GM23338 (cell line): ENCODE measurements at regions not wholly inside any gene's neighbourhood (a gene's known extent, or its start where the extent isn't known, plus 50 kb on each side); places are given as distances from the start of the nearest gene placed in this dataset.
A peak's percentile ranks its signal among the peaks of the same experiment; 100 is the strongest.

Experiments
- ATAC-seq: fragments of 200-7000 bp; cut with Tn5 transposase; 3 replicates; pipeline ENCODE4 v1.9.1; 2020
- DNase-seq: peaks from one replicate; pipeline ENCODE4 v3.0.0-alpha.2; 2015; ENCODE audit warnings: low spot score
- H2AFZ ChIP-seq: fragments of 200-600 bp; sonication (generic); 2 replicates; pipeline ENCODE4 v1.8.0; 2016; ENCODE audit warnings: antibody characterized with exemption, mild to moderate bottlenecking, moderate library complexity
- H3F3A ChIP-seq: fragments of 200-600 bp; sonication (generic); replicated peaks from 2 replicates; pipeline ENCODE4 v1.8.0; 2017; ENCODE audit warnings: antibody characterized with exemption, mixed run types, low read depth
- H3K27ac ChIP-seq: fragments of 200-600 bp; sonication (generic); 2 replicates; pipeline ENCODE4 v1.6.1; 2016; ENCODE audit warnings: low read depth
- H3K27me3 ChIP-seq: fragments of 200-600 bp; sonication (generic); 2 replicates; pipeline ENCODE4 v1.8.0; 2016; ENCODE audit warnings: mild to moderate bottlenecking, mixed run types, moderate library complexity; ENCODE audit not compliant: insufficient read depth
- H3K36me3 ChIP-seq: fragments of 200-600 bp; sonication (generic); 2 replicates; pipeline ENCODE4 v1.8.0; 2016; ENCODE audit warnings: mild to moderate bottlenecking; ENCODE audit not compliant: insufficient read depth
- H3K4me1 ChIP-seq: fragments of 200-600 bp; sonication (generic); 2 replicates; pipeline ENCODE4 v1.8.0; 2016; ENCODE audit warnings: mild to moderate bottlenecking, moderate library complexity; ENCODE audit not compliant: insufficient read depth
- H3K4me2 ChIP-seq: fragments of 200-600 bp; sonication (generic); 2 replicates; pipeline ENCODE4 v1.7.1; 2017; ENCODE audit warnings: mixed run types
- H3K4me3 ChIP-seq: fragments of 200-600 bp; sonication (generic); 2 replicates; pipeline ENCODE4 v1.6.1; 2016; ENCODE audit warnings: mixed run types
- H3K79me2 ChIP-seq: fragments of 200-600 bp; sonication (generic); replicated peaks from 2 replicates; pipeline ENCODE4 v1.8.0; 2017; ENCODE audit warnings: mild to moderate bottlenecking; ENCODE audit not compliant: insufficient read depth
- H3K9me2 ChIP-seq: fragments of 200-600 bp; sonication (generic); 2 replicates; pipeline ENCODE4 v1.8.0; 2017; ENCODE audit not compliant: insufficient read depth
- H4K20me1 ChIP-seq: fragments of 200-600 bp; sonication (generic); replicated peaks from 2 replicates; pipeline ENCODE4 v1.8.0; 2017; ENCODE audit warnings: mild to moderate bottlenecking; ENCODE audit not compliant: insufficient read depth
- H3K27ac Mint-ChIP-seq: 2 replicates; pipeline ENCODE4 v1.8.0; 2020; ENCODE audit warnings: inconsistent platforms, mild to moderate bottlenecking, moderate library complexity, mixed read lengths
- H3K27me3 Mint-ChIP-seq: 3 replicates; pipeline ENCODE4 v1.8.0; 2022; ENCODE audit warnings: low read depth, mild to moderate bottlenecking, moderate library complexity, mixed read lengths, inconsistent platforms; ENCODE audit not compliant: insufficient read depth, poor library complexity
- H3K36me3 Mint-ChIP-seq: 3 replicates; pipeline ENCODE4 v1.8.0; 2021; ENCODE audit warnings: low read depth, mild to moderate bottlenecking, inconsistent platforms, moderate library complexity, mixed read lengths
- H3K4me1 Mint-ChIP-seq: 3 replicates; pipeline ENCODE4 v1.8.0; 2020; ENCODE audit warnings: mild to moderate bottlenecking, inconsistent platforms, mixed read lengths
- H3K4me3 Mint-ChIP-seq: 3 replicates; pipeline ENCODE4 v1.8.0; 2021; ENCODE audit warnings: moderate library complexity, mild to moderate bottlenecking, inconsistent platforms, mixed read lengths
- H3K9me3 Mint-ChIP-seq: 3 replicates; pipeline ENCODE4 v1.8.0; 2020; ENCODE audit warnings: moderate library complexity, mild to moderate bottlenecking, inconsistent platforms, mixed read lengths
- EZH2 ChIP-seq: fragments of 200-600 bp; sonication (generic); IDR thresholded peaks from one replicate; pipeline ENCODE4 v1.8.0; 2017; ENCODE audit warnings: antibody characterized with exemption, mild to moderate bottlenecking, low read depth; ENCODE audit not compliant: unreplicated experiment
- ZNF114 ChIP-seq: fragments of 250-450 bp; sonication (Bioruptor Pico); IDR thresholded peaks from 2 replicates; pipeline ENCODE4 v1.5.0; 2020; ENCODE audit warnings: mild to moderate bottlenecking, moderate library complexity
- TF ChIP-seq, protein P1 (sequence below): IDR thresholded peaks from 2 replicates; pipeline ENCODE4 v1.6.1; 2016; ENCODE audit warnings: antibody characterized with exemption
- TF ChIP-seq, protein P2 (sequence below), 2 experiments: fragments of 200-600 bp in 1 of 2; sonication (generic) in 1 of 2; conservative IDR thresholded peaks; 2 replicates each; pipeline versions ENCODE4 v1.5.1 to v1.6.1; 2016 to 2017; ENCODE audit warnings: antibody characterized with exemption in 2 of 2, low read depth in 2 of 2, mild to moderate bottlenecking in 2 of 2, moderate library complexity in 1 of 2

DNA sequence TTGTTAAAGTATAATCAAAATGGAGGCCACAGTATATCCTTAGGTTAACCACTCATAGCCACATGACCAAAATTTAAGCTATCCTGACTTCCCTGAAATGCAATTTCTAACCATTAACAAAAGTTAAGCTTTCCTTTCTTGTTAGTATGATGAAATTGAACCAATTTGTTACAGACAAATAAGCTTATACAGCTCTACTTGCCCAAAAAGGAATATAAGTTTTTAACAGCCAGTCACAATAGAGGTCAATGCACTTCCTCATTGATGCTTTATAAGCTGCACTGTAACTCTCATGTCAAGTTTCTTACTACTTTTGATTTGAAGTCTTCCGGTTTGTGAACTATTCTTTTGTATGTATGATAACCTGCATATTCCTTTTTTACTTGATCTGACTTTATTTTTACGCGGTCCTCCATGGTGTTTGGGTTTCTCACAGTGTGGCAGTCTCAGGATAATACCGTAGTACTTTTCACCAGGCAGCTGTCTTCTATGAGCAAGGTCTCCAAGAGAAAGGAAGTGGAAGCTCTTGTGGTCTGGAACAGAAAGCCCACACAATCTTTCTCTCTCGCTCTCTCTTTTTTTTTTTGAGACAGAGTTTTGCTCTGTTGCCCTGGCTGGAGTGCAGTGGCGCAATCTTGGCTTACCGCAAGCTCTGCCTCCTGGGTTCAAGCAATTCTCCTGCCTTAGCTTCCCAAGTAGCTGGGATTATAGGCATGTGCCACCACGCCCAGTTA, 331.6 kb downstream of the SRGAP2C start:
- no peak overlapping the region for H2AFZ ChIP-seq
- Mint-ChIP-seq H3K27me3 (peaks cover 19% of the 10 kb centered on the region), H3K9me3 (peaks cover 21% of the 10 kb centered on the region), H3K4me3 (no peak overlapping the region), H3K27ac (no peak overlapping the region), H3K36me3 (peaks cover 3% of the 10 kb centered on the region; the same call in 1 of the 3 replicates), H3K4me1 (peaks cover 18% of the 10 kb centered on the region)
- peaks cover 8% of the 10 kb centered on the region for H3K27me3 ChIP-seq
- no peak overlapping the region for H3K27ac ChIP-seq
- H3K4me2 ChIP-seq: no peak overlapping the region
- DNase-seq: no peak
- no peaks in the 10 kb centered on the region for H3K36me3 ChIP-seq
- no peaks in the 10 kb centered on the region for H3F3A ChIP-seq
- no peak overlapping the region for H3K4me3 ChIP-seq
- no peaks in the 10 kb centered on the region for H3K9me2 ChIP-seq
- no peaks in the 10 kb centered on the region for H4K20me1 ChIP-seq
- no peak for ATAC-seq
- peaks cover 9% of the 10 kb centered on the region; the same call in 1 of the 2 replicates for H3K4me1 ChIP-seq
- TF ChIP-seq EZH2: no peak
- no peaks in the 10 kb centered on the region for H3K79me2 ChIP-seq

DNA sequence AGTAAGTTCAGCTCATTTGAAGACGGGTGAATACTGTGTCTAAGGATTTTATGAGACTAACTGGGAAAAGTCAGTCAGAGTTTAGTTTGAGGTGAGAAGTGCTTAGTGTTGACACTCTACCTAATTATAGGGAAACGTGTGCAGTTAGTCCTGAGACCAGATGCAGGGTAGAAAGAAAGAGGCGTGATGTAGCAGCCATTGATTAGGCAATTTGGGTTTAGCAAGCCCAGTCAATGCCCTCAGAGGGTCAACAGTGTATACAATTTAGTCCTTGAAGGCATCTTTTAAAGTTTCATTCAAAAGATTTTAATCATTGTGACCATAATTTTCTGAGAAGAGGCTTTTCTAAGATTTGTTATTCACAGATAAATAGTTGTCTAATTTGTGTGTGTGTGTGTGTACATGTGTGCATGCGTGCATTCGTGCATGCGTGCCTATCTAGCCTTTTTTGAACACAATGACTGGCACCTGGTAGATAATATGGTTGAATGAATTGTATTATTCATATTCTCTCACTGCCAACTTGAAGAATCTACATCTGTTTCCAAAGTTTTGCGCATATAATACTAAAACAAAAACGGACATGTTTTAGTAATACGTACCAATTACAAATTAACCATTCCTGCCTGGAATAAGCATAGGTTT, 332.9 kb downstream of the SRGAP2C start:
- Mint-ChIP-seq H3K27ac (no peak overlapping the region), H3K4me3 (peak overlapping the region; percentile 83; the same call in 2 of the 3 replicates)

More for the DNA sequence above, 332.9 kb downstream of the SRGAP2C start:
- Histone ChIP-seq H3K4me3 (no peak overlapping the region), H3F3A (no peaks in the 10 kb centered on the region), H3K27ac (no peak overlapping the region), H3K36me3 (no peaks in the 10 kb centered on the region), H4K20me1 (no peaks in the 10 kb centered on the region), H3K79me2 (no peaks in the 10 kb centered on the region), H3K4me2 (peak overlapping the region; percentile 74), H2AFZ (no peak overlapping the region), H3K9me2 (no peaks in the 10 kb centered on the region), H3K27me3 (peaks cover 8% of the 10 kb centered on the region), H3K4me1 (peaks cover 9% of the 10 kb centered on the region; the same call in 1 of the 2 replicates)
- ATAC-seq (no peak), DNase-seq (no peak)
- peaks cover 3% of the 10 kb centered on the region; the same call in 1 of the 3 replicates for H3K36me3 Mint-ChIP-seq
- H3K27me3 Mint-ChIP-seq: peaks cover 19% of the 10 kb centered on the region
- H3K9me3 Mint-ChIP-seq: peaks cover 13% of the 10 kb centered on the region
- H3K4me1 Mint-ChIP-seq: peaks cover 18% of the 10 kb centered on the region
- no peak for TF ChIP-seq ZNF114
- no peak for TF ChIP-seq EZH2
- TF ChIP-seq, protein P1, sequence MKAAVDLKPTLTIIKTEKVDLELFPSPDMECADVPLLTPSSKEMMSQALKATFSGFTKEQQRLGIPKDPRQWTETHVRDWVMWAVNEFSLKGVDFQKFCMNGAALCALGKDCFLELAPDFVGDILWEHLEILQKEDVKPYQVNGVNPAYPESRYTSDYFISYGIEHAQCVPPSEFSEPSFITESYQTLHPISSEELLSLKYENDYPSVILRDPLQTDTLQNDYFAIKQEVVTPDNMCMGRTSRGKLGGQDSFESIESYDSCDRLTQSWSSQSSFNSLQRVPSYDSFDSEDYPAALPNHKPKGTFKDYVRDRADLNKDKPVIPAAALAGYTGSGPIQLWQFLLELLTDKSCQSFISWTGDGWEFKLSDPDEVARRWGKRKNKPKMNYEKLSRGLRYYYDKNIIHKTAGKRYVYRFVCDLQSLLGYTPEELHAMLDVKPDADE: no peak
- TF ChIP-seq, protein P2, sequence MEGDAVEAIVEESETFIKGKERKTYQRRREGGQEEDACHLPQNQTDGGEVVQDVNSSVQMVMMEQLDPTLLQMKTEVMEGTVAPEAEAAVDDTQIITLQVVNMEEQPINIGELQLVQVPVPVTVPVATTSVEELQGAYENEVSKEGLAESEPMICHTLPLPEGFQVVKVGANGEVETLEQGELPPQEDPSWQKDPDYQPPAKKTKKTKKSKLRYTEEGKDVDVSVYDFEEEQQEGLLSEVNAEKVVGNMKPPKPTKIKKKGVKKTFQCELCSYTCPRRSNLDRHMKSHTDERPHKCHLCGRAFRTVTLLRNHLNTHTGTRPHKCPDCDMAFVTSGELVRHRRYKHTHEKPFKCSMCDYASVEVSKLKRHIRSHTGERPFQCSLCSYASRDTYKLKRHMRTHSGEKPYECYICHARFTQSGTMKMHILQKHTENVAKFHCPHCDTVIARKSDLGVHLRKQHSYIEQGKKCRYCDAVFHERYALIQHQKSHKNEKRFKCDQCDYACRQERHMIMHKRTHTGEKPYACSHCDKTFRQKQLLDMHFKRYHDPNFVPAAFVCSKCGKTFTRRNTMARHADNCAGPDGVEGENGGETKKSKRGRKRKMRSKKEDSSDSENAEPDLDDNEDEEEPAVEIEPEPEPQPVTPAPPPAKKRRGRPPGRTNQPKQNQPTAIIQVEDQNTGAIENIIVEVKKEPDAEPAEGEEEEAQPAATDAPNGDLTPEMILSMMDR (conservative IDR thresholded peaks at IDR 0.05; ENCODE audit: low read depth in 2 of 2): no peak
